HepG2 (cell line): ENCODE measurements at regions not wholly inside any gene's neighbourhood (a gene's known extent, or its start where the extent isn't known, plus 50 kb on each side); places are given as distances from the start of the nearest gene placed in this dataset.

ENCODE experiments used
- CENPT ChIP-seq: sonication (generic); formaldehyde crosslinking; IDR thresholded peaks from 2 replicates; pipeline ENCODE4 v1.8.0; 2022; ENCODE audit warnings: low read depth, mild to moderate bottlenecking, moderate library complexity, missing genetic modification reagents
- CENPX ChIP-seq: sonication (generic); formaldehyde crosslinking; IDR thresholded peaks from 2 replicates; pipeline ENCODE4 v1.9.0; 2021; ENCODE audit warnings: mild to moderate bottlenecking, missing genetic modification reagents, moderate library complexity
- CHD4 ChIP-seq: fragments of 200-600 bp; sonication (generic); IDR thresholded peaks from 2 replicates; pipeline ENCODE4 v1.7.0; 2017; ENCODE audit warnings: mild to moderate bottlenecking, low read length, borderline replicate concordance
- DNMT3B ChIP-seq: conservative IDR thresholded peaks from 2 replicates; pipeline ENCODE4 v1.6.1; 2016; ENCODE audit warnings: missing biosample characterization, control low read depth
- ERF ChIP-seq: IDR thresholded peaks from 2 replicates; pipeline ENCODE4 v1.6.1; 2018; ENCODE audit warnings: missing biosample characterization, missing genetic modification reagents
- HMG20B ChIP-seq: conservative IDR thresholded peaks from 2 replicates; pipeline ENCODE4 v1.6.1; 2016; ENCODE audit warnings: missing genetic modification reagents, missing compliant biosample characterization
- KDM5A ChIP-seq: fragments of 200-600 bp; sonication (generic); IDR thresholded peaks from 2 replicates; pipeline ENCODE4 v1.7.0; 2018; ENCODE audit warnings: antibody characterized with exemption, mild to moderate bottlenecking, low read length, borderline replicate concordance
- KLF11 ChIP-seq: IDR thresholded peaks from 2 replicates; pipeline ENCODE4 v1.6.1; 2016; ENCODE audit warnings: missing compliant biosample characterization
- SMAD3 ChIP-seq: sonication (generic); formaldehyde crosslinking; IDR thresholded peaks from 2 replicates; pipeline ENCODE4 v1.4.0; 2020; ENCODE audit warnings: missing genetic modification reagents
- ZKSCAN5 ChIP-seq: sonication (generic); formaldehyde crosslinking; IDR thresholded peaks from 2 replicates; pipeline ENCODE4 v1.5.1; 2020; ENCODE audit warnings: mild to moderate bottlenecking, missing genetic modification reagents
- ZNF230 ChIP-seq: sonication (generic); formaldehyde crosslinking; IDR thresholded peaks from 2 replicates; pipeline ENCODE4 v1.4.0; 2020; ENCODE audit warnings: mild to moderate bottlenecking, missing genetic modification reagents
- ZNF354B ChIP-seq: sonication (generic); formaldehyde crosslinking; IDR thresholded peaks from 2 replicates; pipeline ENCODE4 v1.8.0; 2022; ENCODE audit warnings: mild to moderate bottlenecking, missing genetic modification reagents
- ZSCAN20 ChIP-seq: sonication (generic); formaldehyde crosslinking; IDR thresholded peaks from 2 replicates; pipeline ENCODE4 v1.4.0; 2020; ENCODE audit warnings: missing genetic modification reagents, mild to moderate bottlenecking, borderline replicate concordance
- ZSCAN9 ChIP-seq: IDR thresholded peaks from 2 replicates; pipeline ENCODE4 v1.6.1; 2016; ENCODE audit warnings: borderline replicate concordance
- TF ChIP-seq, protein P1 (sequence below): sonication (generic); formaldehyde crosslinking; IDR thresholded peaks from 2 replicates; pipeline ENCODE4 v1.5.0; 2020; ENCODE audit warnings: missing genetic modification reagents
- TF ChIP-seq, protein P2 (sequence below): sonication (generic); formaldehyde crosslinking; IDR thresholded peaks from 2 replicates; pipeline ENCODE4 v1.4.0; 2020; ENCODE audit warnings: missing genetic modification reagents, borderline replicate concordance
- TF ChIP-seq, protein P3 (sequence below): sonication (generic); IDR thresholded peaks from 2 replicates; pipeline ENCODE4 v1.6.1; 2016; ENCODE audit warnings: low read depth, borderline replicate concordance
- TF ChIP-seq, protein P4 (sequence below): sonication (generic); formaldehyde crosslinking; IDR thresholded peaks from 2 replicates; pipeline ENCODE4 v1.5.0; 2020; ENCODE audit warnings: mild to moderate bottlenecking, missing genetic modification reagents
- TF ChIP-seq, protein P5 (sequence below): sonication (generic); formaldehyde crosslinking; IDR thresholded peaks from 2 replicates; pipeline ENCODE4 v1.9.0; 2021; ENCODE audit warnings: mild to moderate bottlenecking, missing genetic modification reagents

DNA sequence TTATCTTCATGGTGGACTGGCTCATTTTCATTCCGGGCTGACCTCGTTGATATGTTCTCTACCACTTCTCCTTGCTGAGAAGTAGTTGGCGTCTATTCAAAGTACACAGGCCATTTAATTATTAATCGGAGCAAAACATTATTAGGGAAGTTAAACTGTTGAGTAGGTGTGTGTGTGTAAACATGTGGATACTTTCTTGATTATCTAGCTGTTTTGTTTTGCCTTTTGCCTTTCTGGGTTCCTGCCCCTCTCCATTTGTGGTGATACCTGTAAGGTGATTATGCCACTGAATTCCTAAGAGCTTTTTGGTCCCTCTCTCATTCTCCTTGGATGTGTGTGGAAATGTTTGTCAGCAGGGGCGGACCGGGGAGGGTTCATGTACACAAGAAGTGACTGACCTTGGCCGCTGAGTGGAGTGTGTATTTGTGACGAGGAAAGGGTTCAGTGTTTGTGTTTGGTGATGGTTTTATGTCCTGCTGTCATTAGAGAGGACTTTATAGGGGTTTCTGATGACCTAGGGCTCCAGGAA lies 56.6 kb upstream of the PPP2R5A start (continued):
- TF ChIP-seq ZNF354B, result no peak
- TF ChIP-seq SMAD3, result no peak
- no peak for TF ChIP-seq CHD4
- TF ChIP-seq, protein P1, sequence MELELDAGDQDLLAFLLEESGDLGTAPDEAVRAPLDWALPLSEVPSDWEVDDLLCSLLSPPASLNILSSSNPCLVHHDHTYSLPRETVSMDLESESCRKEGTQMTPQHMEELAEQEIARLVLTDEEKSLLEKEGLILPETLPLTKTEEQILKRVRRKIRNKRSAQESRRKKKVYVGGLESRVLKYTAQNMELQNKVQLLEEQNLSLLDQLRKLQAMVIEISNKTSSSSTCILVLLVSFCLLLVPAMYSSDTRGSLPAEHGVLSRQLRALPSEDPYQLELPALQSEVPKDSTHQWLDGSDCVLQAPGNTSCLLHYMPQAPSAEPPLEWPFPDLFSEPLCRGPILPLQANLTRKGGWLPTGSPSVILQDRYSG (CRISPR knock-in tag), result no peak
- TF ChIP-seq KLF11 (CRISPR knock-in tag), result no peak
- no peak for TF ChIP-seq DNMT3B (CRISPR knock-in tag)
- TF ChIP-seq ZSCAN20 (CRISPR knock-in tag), result no peak
- TF ChIP-seq, protein P2, sequence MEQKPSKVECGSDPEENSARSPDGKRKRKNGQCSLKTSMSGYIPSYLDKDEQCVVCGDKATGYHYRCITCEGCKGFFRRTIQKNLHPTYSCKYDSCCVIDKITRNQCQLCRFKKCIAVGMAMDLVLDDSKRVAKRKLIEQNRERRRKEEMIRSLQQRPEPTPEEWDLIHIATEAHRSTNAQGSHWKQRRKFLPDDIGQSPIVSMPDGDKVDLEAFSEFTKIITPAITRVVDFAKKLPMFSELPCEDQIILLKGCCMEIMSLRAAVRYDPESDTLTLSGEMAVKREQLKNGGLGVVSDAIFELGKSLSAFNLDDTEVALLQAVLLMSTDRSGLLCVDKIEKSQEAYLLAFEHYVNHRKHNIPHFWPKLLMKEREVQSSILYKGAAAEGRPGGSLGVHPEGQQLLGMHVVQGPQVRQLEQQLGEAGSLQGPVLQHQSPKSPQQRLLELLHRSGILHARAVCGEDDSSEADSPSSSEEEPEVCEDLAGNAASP (CRISPR knock-in tag), result peak; percentile 71; the same call in 1 of the 2 replicates
- no peak for TF ChIP-seq ZSCAN9 (CRISPR knock-in tag)
- no peak for TF ChIP-seq ZNF230 (CRISPR knock-in tag)
- TF ChIP-seq CENPX, result no peak
- peak; percentile 50; the same call in 1 of the 2 replicates for TF ChIP-seq ERF (CRISPR knock-in tag)
- TF ChIP-seq ZKSCAN5 (CRISPR knock-in tag), result no peak
- TF ChIP-seq HMG20B (CRISPR knock-in tag), result peak; percentile 68; the same call in 1 of the 2 replicates
- TF ChIP-seq, protein P3, sequence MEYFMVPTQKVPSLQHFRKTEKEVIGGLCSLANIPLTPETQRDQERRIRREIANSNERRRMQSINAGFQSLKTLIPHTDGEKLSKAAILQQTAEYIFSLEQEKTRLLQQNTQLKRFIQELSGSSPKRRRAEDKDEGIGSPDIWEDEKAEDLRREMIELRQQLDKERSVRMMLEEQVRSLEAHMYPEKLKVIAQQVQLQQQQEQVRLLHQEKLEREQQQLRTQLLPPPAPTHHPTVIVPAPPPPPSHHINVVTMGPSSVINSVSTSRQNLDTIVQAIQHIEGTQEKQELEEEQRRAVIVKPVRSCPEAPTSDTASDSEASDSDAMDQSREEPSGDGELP, result 0 out of 2 replicates have a peak, but pooled peaks have one; percentile 18
- TF ChIP-seq, protein P4, sequence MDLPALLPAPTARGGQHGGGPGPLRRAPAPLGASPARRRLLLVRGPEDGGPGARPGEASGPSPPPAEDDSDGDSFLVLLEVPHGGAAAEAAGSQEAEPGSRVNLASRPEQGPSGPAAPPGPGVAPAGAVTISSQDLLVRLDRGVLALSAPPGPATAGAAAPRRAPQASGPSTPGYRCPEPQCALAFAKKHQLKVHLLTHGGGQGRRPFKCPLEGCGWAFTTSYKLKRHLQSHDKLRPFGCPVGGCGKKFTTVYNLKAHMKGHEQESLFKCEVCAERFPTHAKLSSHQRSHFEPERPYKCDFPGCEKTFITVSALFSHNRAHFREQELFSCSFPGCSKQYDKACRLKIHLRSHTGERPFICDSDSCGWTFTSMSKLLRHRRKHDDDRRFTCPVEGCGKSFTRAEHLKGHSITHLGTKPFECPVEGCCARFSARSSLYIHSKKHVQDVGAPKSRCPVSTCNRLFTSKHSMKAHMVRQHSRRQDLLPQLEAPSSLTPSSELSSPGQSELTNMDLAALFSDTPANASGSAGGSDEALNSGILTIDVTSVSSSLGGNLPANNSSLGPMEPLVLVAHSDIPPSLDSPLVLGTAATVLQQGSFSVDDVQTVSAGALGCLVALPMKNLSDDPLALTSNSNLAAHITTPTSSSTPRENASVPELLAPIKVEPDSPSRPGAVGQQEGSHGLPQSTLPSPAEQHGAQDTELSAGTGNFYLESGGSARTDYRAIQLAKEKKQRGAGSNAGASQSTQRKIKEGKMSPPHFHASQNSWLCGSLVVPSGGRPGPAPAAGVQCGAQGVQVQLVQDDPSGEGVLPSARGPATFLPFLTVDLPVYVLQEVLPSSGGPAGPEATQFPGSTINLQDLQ, result no peak
- TF ChIP-seq CENPT (CRISPR knock-in tag), result no peak
- TF ChIP-seq KDM5A, result no peak
- TF ChIP-seq, protein P5, sequence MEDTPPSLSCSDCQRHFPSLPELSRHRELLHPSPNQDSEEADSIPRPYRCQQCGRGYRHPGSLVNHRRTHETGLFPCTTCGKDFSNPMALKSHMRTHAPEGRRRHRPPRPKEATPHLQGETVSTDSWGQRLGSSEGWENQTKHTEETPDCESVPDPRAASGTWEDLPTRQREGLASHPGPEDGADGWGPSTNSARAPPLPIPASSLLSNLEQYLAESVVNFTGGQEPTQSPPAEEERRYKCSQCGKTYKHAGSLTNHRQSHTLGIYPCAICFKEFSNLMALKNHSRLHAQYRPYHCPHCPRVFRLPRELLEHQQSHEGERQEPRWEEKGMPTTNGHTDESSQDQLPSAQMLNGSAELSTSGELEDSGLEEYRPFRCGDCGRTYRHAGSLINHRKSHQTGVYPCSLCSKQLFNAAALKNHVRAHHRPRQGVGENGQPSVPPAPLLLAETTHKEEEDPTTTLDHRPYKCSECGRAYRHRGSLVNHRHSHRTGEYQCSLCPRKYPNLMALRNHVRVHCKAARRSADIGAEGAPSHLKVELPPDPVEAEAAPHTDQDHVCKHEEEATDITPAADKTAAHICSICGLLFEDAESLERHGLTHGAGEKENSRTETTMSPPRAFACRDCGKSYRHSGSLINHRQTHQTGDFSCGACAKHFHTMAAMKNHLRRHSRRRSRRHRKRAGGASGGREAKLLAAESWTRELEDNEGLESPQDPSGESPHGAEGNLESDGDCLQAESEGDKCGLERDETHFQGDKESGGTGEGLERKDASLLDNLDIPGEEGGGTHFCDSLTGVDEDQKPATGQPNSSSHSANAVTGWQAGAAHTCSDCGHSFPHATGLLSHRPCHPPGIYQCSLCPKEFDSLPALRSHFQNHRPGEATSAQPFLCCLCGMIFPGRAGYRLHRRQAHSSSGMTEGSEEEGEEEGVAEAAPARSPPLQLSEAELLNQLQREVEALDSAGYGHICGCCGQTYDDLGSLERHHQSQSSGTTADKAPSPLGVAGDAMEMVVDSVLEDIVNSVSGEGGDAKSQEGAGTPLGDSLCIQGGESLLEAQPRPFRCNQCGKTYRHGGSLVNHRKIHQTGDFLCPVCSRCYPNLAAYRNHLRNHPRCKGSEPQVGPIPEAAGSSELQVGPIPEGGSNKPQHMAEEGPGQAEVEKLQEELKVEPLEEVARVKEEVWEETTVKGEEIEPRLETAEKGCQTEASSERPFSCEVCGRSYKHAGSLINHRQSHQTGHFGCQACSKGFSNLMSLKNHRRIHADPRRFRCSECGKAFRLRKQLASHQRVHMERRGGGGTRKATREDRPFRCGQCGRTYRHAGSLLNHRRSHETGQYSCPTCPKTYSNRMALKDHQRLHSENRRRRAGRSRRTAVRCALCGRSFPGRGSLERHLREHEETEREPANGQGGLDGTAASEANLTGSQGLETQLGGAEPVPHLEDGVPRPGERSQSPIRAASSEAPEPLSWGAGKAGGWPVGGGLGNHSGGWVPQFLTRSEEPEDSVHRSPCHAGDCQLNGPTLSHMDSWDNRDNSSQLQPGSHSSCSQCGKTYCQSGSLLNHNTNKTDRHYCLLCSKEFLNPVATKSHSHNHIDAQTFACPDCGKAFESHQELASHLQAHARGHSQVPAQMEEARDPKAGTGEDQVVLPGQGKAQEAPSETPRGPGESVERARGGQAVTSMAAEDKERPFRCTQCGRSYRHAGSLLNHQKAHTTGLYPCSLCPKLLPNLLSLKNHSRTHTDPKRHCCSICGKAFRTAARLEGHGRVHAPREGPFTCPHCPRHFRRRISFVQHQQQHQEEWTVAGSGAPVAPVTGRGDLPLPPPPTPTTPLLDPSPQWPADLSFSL (CRISPR knock-in tag), result peak; percentile 43; the same call in 1 of the 2 replicates
